OCI-LY1 (cell line): ENCODE measurements at regions not wholly inside any gene's neighbourhood (a gene's known extent, or its start where the extent isn't known, plus 50 kb on each side); places are given as distances from the start of the nearest gene placed in this dataset.

Experiments
- EZH2 ChIP-seq: fragments of 200-600 bp; sonication (generic), shearing (Covaris generic); IDR thresholded peaks from 2 replicates; pipeline ENCODE4 v1.8.0; 2017; ENCODE audit warnings: borderline replicate concordance, mixed run types, mild to moderate bottlenecking, antibody characterized with exemption, low read length, moderate library complexity, mixed read lengths
- TF ChIP-seq, protein P1 (sequence below): fragments of 200-600 bp; sonication (generic), shearing (Covaris generic); IDR thresholded peaks from 2 replicates; pipeline ENCODE4 v1.5.1; 2017; ENCODE audit warnings: mild to moderate bottlenecking, antibody characterized with exemption, low read length, moderate library complexity, mixed read lengths

- TF ChIP-seq, protein P1, sequence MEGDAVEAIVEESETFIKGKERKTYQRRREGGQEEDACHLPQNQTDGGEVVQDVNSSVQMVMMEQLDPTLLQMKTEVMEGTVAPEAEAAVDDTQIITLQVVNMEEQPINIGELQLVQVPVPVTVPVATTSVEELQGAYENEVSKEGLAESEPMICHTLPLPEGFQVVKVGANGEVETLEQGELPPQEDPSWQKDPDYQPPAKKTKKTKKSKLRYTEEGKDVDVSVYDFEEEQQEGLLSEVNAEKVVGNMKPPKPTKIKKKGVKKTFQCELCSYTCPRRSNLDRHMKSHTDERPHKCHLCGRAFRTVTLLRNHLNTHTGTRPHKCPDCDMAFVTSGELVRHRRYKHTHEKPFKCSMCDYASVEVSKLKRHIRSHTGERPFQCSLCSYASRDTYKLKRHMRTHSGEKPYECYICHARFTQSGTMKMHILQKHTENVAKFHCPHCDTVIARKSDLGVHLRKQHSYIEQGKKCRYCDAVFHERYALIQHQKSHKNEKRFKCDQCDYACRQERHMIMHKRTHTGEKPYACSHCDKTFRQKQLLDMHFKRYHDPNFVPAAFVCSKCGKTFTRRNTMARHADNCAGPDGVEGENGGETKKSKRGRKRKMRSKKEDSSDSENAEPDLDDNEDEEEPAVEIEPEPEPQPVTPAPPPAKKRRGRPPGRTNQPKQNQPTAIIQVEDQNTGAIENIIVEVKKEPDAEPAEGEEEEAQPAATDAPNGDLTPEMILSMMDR = no peak
- TF ChIP-seq EZH2 = no peak
Observed at GRCh38 chr9:3576328-3576727, 50.5 kb upstream of the RFX3 start.
